Naive B cell (primary cell): ENCODE measurements at regions not wholly inside any gene's neighbourhood (a gene's known extent, or its start where the extent isn't known, plus 50 kb on each side); places are given as distances from the start of the nearest gene placed in this dataset.
A peak's percentile ranks its signal among the peaks of the same experiment; 100 is the strongest.
"Not testable (repeated sequence)": the region's sequence is repeated elsewhere in the genome, so short reads cannot be mapped to it uniquely, and the experiment has no call there.

ENCODE experiments used
- ATAC-seq, 2 donors: fragments of 150-1000 bp; cut with Tn5 transposase; 2 replicates each; pipeline ENCODE4 v1.10.0; 2021; ENCODE audit warnings: low read depth in 2 of 2, mild to moderate bottlenecking in 2 of 2, moderate library complexity in 2 of 2
- DNase-seq: peaks from one replicate; pipeline ENCODE4 v3.0.0; 2022
- H3K27ac Mint-ChIP-seq, 6 donors: one replicate each; pipeline ENCODE4 v1.8.0; 2020 to 2022; ENCODE audit warnings: mild to moderate bottlenecking in 6 of 6, mixed read lengths in 6 of 6, moderate library complexity in 5 of 6, inconsistent platforms in 2 of 6
- H3K27me3 Mint-ChIP-seq, 3 donors: one replicate each; pipeline ENCODE4 v1.8.0; 2021 to 2022; ENCODE audit warnings: mixed read lengths in 3 of 3, mild to moderate bottlenecking in 1 of 3
- H3K36me3 Mint-ChIP-seq, 2 donors: one replicate each; pipeline ENCODE4 v1.8.0; 2020 to 2022; ENCODE audit warnings: mixed read lengths in 2 of 2, inconsistent platforms in 1 of 2, mild to moderate bottlenecking in 1 of 2
- H3K4me1 Mint-ChIP-seq, 3 donors: one replicate each; pipeline ENCODE4 v1.8.0; 2020 to 2022; ENCODE audit warnings: mixed read lengths in 3 of 3, inconsistent platforms in 1 of 3, mild to moderate bottlenecking in 1 of 3, moderate library complexity in 1 of 3
- H3K4me3 Mint-ChIP-seq, 8 donors: one replicate each; pipeline ENCODE4 v1.8.0; 2020 to 2022; ENCODE audit warnings: mild to moderate bottlenecking in 8 of 8, mixed read lengths in 8 of 8, moderate library complexity in 8 of 8, inconsistent platforms in 2 of 8
- H3K9me3 Mint-ChIP-seq, 7 donors: one replicate each; pipeline ENCODE4 v1.8.0; 2020 to 2022; ENCODE audit warnings: mixed read lengths in 7 of 7, mild to moderate bottlenecking in 5 of 7, inconsistent platforms in 2 of 7, moderate library complexity in 1 of 7

- Mint-ChIP-seq H3K4me3 (no peak overlapping the region), H3K27me3 (peaks cover 9 to 18% (median 18%) of the 10 kb centered on the region in 3 donors), H3K36me3 (no peaks in the 10 kb centered on the region), H3K9me3 (peaks cover 0 to 8% (median 4%) of the 10 kb centered on the region in 7 donors), H3K4me1 (no peaks in the 10 kb centered on the region), H3K27ac (no peak overlapping the region)
- no peak for ATAC-seq
- no peak for DNase-seq
Observed at GRCh38 chr7:116368965-116369364, 130.6 kb upstream of the CAV2 start.

GRCh38 chr7:116371536-116371935 lies 128.0 kb upstream of the CAV2 start:
- not testable (repeated sequence) for H3K4me1 Mint-ChIP-seq, H3K9me3 Mint-ChIP-seq
- H3K27me3 Mint-ChIP-seq: peaks cover 9 to 22% (median 18%) of the 10 kb centered on the region in 3 donors

GRCh38 chr7:116373229-116373628 lies 126.3 kb upstream of the CAV2 start:
- not testable (repeated sequence) for H3K27ac Mint-ChIP-seq, H3K36me3 Mint-ChIP-seq, H3K9me3 Mint-ChIP-seq, DNase-seq, ATAC-seq, H3K4me1 Mint-ChIP-seq, H3K4me3 Mint-ChIP-seq
- H3K27me3 Mint-ChIP-seq: peaks cover 9 to 22% (median 18%) of the 10 kb centered on the region in 3 donors

More at GRCh38 chr7:116371536-116371935, 128.0 kb upstream of the CAV2 start:
- not testable (repeated sequence) for ATAC-seq, H3K36me3 Mint-ChIP-seq, H3K27ac Mint-ChIP-seq, DNase-seq
- H3K4me3 Mint-ChIP-seq: peak overlapping the region in 1 of 8 donors; percentile 9

- Mint-ChIP-seq H3K36me3 (no peaks in the 10 kb centered on the region), H3K4me1 (no peaks in the 10 kb centered on the region), H3K9me3 (peaks cover 0 to 6% (median 3%) of the 10 kb centered on the region in 7 donors), H3K27me3 (peaks cover 0 to 9% (median 4%) of the 10 kb centered on the region in 3 donors), H3K4me3 (no peak overlapping the region), H3K27ac (no peak overlapping the region)
- DNase-seq (no peak), ATAC-seq (no peak)
Observed at GRCh38 chr7:116377721-116378120, 121.8 kb upstream of the CAV2 start.

- peaks cover 0 to 5% (median 2%) of the 10 kb centered on the region in 7 donors for H3K9me3 Mint-ChIP-seq
- H3K27me3 Mint-ChIP-seq: peaks cover 0 to 13% (median 3%) of the 10 kb centered on the region in 3 donors
- H3K36me3 Mint-ChIP-seq: no peaks in the 10 kb centered on the region
- no peak overlapping the region for H3K27ac Mint-ChIP-seq
- ATAC-seq: no peak
- no peak for DNase-seq
- no peak overlapping the region for H3K4me3 Mint-ChIP-seq
- no peaks in the 10 kb centered on the region for H3K4me1 Mint-ChIP-seq
Observed at GRCh38 chr7:116380025-116380424, 119.5 kb upstream of the CAV2 start.

- peaks cover 0 to 2% (median 0%) of the 10 kb centered on the region in 7 donors for H3K9me3 Mint-ChIP-seq
- no peaks in the 10 kb centered on the region for H3K4me1 Mint-ChIP-seq
- H3K27me3 Mint-ChIP-seq: peaks cover 0 to 13% (median 6%) of the 10 kb centered on the region in 3 donors
- DNase-seq (no peak), ATAC-seq (no peak)
- no peak overlapping the region for H3K27ac Mint-ChIP-seq
- no peak overlapping the region for H3K4me3 Mint-ChIP-seq
- no peaks in the 10 kb centered on the region for H3K36me3 Mint-ChIP-seq
Observed at GRCh38 chr7:116382375-116382774, 117.2 kb upstream of the CAV2 start.

- no peaks in the 10 kb centered on the region for H3K4me1 Mint-ChIP-seq
- H3K27me3 Mint-ChIP-seq: peaks cover 0 to 13% (median 10%) of the 10 kb centered on the region in 3 donors
- H3K9me3 Mint-ChIP-seq: no peaks in the 10 kb centered on the region
- no peak overlapping the region for H3K27ac Mint-ChIP-seq
- H3K4me3 Mint-ChIP-seq: no peak overlapping the region
- no peaks in the 10 kb centered on the region for H3K36me3 Mint-ChIP-seq
- DNase-seq: no peak
- ATAC-seq: no peak
Observed at GRCh38 chr7:116384936-116385635, 114.5 kb upstream of the CAV2 start.

GRCh38 chr7:116386674-116387073 lies 112.9 kb upstream of the CAV2 start:
- H3K36me3 Mint-ChIP-seq: no peaks in the 10 kb centered on the region
- ATAC-seq (no peak), DNase-seq (no peak)
- no peaks in the 10 kb centered on the region for H3K4me1 Mint-ChIP-seq
- H3K27ac Mint-ChIP-seq: no peak overlapping the region
- no peaks in the 10 kb centered on the region for H3K9me3 Mint-ChIP-seq
- no peak overlapping the region for H3K4me3 Mint-ChIP-seq
- H3K27me3 Mint-ChIP-seq: peaks cover 0 to 13% (median 10%) of the 10 kb centered on the region in 3 donors

- H3K4me1 Mint-ChIP-seq: no peaks in the 10 kb centered on the region
- peaks cover 0 to 12% (median 8%) of the 10 kb centered on the region in 3 donors for H3K27me3 Mint-ChIP-seq
- no peaks in the 10 kb centered on the region for H3K36me3 Mint-ChIP-seq
- no peak for ATAC-seq
- H3K9me3 Mint-ChIP-seq: no peaks in the 10 kb centered on the region
- no peak overlapping the region for H3K4me3 Mint-ChIP-seq
- no peak for DNase-seq
- no peak overlapping the region for H3K27ac Mint-ChIP-seq
Observed at GRCh38 chr7:116390363-116390762, 109.2 kb upstream of the CAV2 start.

- ATAC-seq (no peak), DNase-seq (no peak)
- H3K4me3 Mint-ChIP-seq: no peak overlapping the region
- no peak overlapping the region for H3K27ac Mint-ChIP-seq
- H3K27me3 Mint-ChIP-seq: peaks cover 0 to 12% (median 8%) of the 10 kb centered on the region in 3 donors
- H3K36me3 Mint-ChIP-seq: no peaks in the 10 kb centered on the region
- H3K9me3 Mint-ChIP-seq: peaks cover 0 to 7% (median 2%) of the 10 kb centered on the region in 7 donors
- H3K4me1 Mint-ChIP-seq: no peaks in the 10 kb centered on the region
Observed at GRCh38 chr7:116392806-116393205, 106.7 kb upstream of the CAV2 start.

- ATAC-seq (no peak), DNase-seq (no peak)
- H3K27ac Mint-ChIP-seq: no peak overlapping the region
- H3K4me1 Mint-ChIP-seq: no peaks in the 10 kb centered on the region
- H3K27me3 Mint-ChIP-seq: peaks cover 0 to 12% (median 8%) of the 10 kb centered on the region in 3 donors
- H3K36me3 Mint-ChIP-seq: no peaks in the 10 kb centered on the region
- H3K9me3 Mint-ChIP-seq: peaks cover 0 to 16% (median 8%) of the 10 kb centered on the region in 7 donors
- no peak overlapping the region for H3K4me3 Mint-ChIP-seq
Observed at GRCh38 chr7:116393654-116394053, 105.9 kb upstream of the CAV2 start.

- H3K36me3 Mint-ChIP-seq: no peaks in the 10 kb centered on the region
- no peaks in the 10 kb centered on the region for H3K4me1 Mint-ChIP-seq
- no peak overlapping the region for H3K4me3 Mint-ChIP-seq
- H3K27me3 Mint-ChIP-seq: peaks cover 0 to 15% (median 8%) of the 10 kb centered on the region in 3 donors
- peaks cover 0 to 20% (median 10%) of the 10 kb centered on the region in 7 donors for H3K9me3 Mint-ChIP-seq
- no peak for DNase-seq
- no peak for ATAC-seq
- H3K27ac Mint-ChIP-seq: no peak overlapping the region
Observed at GRCh38 chr7:116394106-116394505, 105.4 kb upstream of the CAV2 start.

GRCh38 chr7:116395141-116395791 lies 104.3 kb upstream of the CAV2 start:
- no peak overlapping the region for H3K4me3 Mint-ChIP-seq

GRCh38 chr7:116398672-116399071 lies 100.9 kb upstream of the CAV2 start:
- Mint-ChIP-seq H3K4me1 (no peaks in the 10 kb centered on the region), H3K9me3 (peaks cover 0 to 20% (median 10%) of the 10 kb centered on the region in 7 donors), H3K36me3 (no peaks in the 10 kb centered on the region), H3K4me3 (no peak overlapping the region), H3K27ac (no peak overlapping the region), H3K27me3 (peaks cover 6 to 19% (median 15%) of the 10 kb centered on the region in 3 donors)
- ATAC-seq (no peak), DNase-seq (no peak)

More at GRCh38 chr7:116395141-116395791, 104.3 kb upstream of the CAV2 start:
- Mint-ChIP-seq H3K9me3 (peaks cover 0 to 20% (median 10%) of the 10 kb centered on the region in 7 donors), H3K27me3 (peaks cover 2 to 12% (median 8%) of the 10 kb centered on the region in 3 donors), H3K27ac (no peak overlapping the region), H3K4me1 (no peaks in the 10 kb centered on the region), H3K36me3 (no peaks in the 10 kb centered on the region)
- DNase-seq: no peak
- no peak for ATAC-seq
